Glutamatergic neuron (in vitro differentiated cells): ENCODE measurements at regions not wholly inside any gene's neighbourhood (a gene's known extent, or its start where the extent isn't known, plus 50 kb on each side); places are given as distances from the start of the nearest gene placed in this dataset.
"Not testable (repeated sequence)": the region's sequence is repeated elsewhere in the genome, so short reads cannot be mapped to it uniquely, and the experiment has no call there.

Experiments
- DNase-seq: peaks from one replicate; pipeline ENCODE4 v3.0.0; 2022
- H3K27ac Mint-ChIP-seq: one replicate; pipeline ENCODE4 v1.8.0; 2020; ENCODE audit warnings: mild to moderate bottlenecking, mixed read lengths, inconsistent platforms; ENCODE audit not compliant: unreplicated experiment
- H3K27me3 Mint-ChIP-seq: one replicate; pipeline ENCODE4 v1.8.0; 2020; ENCODE audit warnings: mild to moderate bottlenecking, moderate library complexity, mixed read lengths, inconsistent platforms; ENCODE audit not compliant: unreplicated experiment
- H3K36me3 Mint-ChIP-seq: one replicate; pipeline ENCODE4 v1.8.0; 2020; ENCODE audit warnings: mild to moderate bottlenecking, mixed read lengths, inconsistent platforms; ENCODE audit not compliant: unreplicated experiment
- H3K4me1 Mint-ChIP-seq: one replicate; pipeline ENCODE4 v1.8.0; 2020; ENCODE audit warnings: mild to moderate bottlenecking, low read depth, mixed read lengths, inconsistent platforms; ENCODE audit not compliant: unreplicated experiment
- H3K4me3 Mint-ChIP-seq: one replicate; pipeline ENCODE4 v1.8.0; 2020; ENCODE audit warnings: mild to moderate bottlenecking, mixed read lengths, inconsistent platforms; ENCODE audit not compliant: unreplicated experiment
- H3K9me3 Mint-ChIP-seq: one replicate; pipeline ENCODE4 v1.8.0; 2020; ENCODE audit warnings: mild to moderate bottlenecking, moderate library complexity, mixed read lengths, inconsistent platforms; ENCODE audit not compliant: unreplicated experiment
- TF ChIP-seq, protein P1 (sequence below): fragments of 200-600 bp; sonication (generic); IDR thresholded peaks from one replicate; pipeline ENCODE4 v1.5.0; 2021; ENCODE audit not compliant: partially characterized antibody, unreplicated experiment

DNA sequence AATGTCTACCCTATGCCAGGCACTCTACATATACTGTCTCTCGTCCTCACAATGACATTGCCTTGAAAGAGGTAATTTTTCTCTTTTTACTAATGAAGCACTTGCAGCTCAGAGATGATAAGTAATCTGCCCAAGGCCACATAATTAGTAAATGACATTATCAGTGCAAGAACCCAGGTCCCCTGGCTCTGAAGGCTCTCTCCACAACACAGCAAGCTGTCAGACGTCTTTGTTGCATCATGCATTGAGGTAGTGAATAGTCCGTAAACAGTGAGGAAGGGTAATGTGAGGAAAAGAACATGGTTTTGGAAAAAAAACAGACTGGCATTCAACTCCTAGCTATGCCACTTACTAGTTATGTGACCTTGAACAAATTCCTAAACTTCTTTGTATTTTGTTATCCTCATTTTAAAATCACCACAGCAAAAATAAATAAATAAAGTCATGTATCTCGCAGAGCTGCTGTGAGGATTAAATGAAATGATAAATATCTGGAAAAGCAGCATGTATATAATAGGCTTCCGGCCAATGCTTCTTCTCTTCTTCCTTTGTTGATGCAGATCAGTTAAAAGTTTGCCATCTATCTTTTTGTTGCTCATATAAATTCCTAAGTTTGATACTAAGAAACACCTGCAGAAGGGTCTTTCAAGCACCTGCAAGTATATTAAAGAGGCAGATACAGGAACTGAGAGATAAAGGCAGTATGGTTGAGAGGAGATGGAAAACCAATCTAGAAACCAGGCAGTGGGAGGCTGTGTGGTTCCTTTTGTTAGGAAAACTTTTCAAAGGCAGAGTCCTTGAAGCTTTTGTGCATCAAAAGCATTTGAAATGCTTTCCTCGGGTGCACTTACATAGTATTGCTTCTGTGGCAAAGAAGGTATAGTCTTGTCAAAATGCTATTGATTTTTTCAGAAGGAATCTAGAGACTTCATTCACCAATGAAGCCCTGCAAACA, 82.8 kb downstream of the BTG1 start:
- Mint-ChIP-seq H3K4me3 (no peak overlapping the region), H3K4me1 (peaks cover 2% of the 10 kb centered on the region), H3K27me3 (no peaks in the 10 kb centered on the region), H3K36me3 (no peaks in the 10 kb centered on the region), H3K9me3 (no peaks in the 10 kb centered on the region), H3K27ac (no peak overlapping the region)
- no peak for DNase-seq
- TF ChIP-seq, protein P1, sequence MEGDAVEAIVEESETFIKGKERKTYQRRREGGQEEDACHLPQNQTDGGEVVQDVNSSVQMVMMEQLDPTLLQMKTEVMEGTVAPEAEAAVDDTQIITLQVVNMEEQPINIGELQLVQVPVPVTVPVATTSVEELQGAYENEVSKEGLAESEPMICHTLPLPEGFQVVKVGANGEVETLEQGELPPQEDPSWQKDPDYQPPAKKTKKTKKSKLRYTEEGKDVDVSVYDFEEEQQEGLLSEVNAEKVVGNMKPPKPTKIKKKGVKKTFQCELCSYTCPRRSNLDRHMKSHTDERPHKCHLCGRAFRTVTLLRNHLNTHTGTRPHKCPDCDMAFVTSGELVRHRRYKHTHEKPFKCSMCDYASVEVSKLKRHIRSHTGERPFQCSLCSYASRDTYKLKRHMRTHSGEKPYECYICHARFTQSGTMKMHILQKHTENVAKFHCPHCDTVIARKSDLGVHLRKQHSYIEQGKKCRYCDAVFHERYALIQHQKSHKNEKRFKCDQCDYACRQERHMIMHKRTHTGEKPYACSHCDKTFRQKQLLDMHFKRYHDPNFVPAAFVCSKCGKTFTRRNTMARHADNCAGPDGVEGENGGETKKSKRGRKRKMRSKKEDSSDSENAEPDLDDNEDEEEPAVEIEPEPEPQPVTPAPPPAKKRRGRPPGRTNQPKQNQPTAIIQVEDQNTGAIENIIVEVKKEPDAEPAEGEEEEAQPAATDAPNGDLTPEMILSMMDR: no peak

DNA sequence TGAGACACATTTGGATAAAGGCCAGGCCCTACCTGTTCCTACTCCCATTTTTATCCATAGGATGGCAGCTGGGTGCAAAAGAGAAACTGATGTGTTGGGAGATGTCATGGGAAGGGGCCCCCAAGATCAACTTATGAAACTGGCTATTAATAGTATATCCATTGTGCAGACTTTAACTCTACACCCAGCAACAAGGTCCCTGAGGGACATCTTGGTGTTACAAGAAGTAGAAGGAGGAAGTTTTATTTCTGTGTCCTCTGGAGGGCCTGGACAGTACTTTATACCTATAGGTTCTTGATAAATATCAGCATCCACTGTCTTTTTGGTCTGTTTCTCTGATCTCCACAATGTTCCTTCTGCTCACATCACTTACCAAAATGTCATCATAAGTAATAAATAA, 84.6 kb downstream of the BTG1 start:
- no peaks in the 10 kb centered on the region for H3K27me3 Mint-ChIP-seq

DNA sequence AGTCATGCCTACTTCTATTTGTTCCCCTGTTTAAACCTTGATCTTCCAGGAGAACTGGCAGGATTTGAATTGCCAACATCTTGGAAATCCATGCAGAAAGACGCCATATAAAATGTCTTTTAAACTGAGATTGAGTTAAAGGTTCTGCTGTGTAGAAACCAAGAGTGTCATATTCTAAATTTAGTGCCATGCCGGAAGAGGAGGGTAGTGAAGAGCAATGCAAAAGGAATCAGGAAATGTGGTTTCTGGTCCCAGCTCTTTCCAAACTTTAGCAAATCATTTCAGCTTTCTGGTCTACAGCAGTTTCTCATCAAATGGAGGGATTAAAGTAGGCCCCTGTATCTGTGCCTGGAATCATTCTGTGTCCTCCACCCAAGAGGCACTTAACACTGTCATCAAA, 85.7 kb downstream of the BTG1 start:
- Mint-ChIP-seq H3K27ac (no peak overlapping the region), H3K4me1 (peaks cover 2% of the 10 kb centered on the region), H3K36me3 (no peaks in the 10 kb centered on the region), H3K27me3 (no peaks in the 10 kb centered on the region), H3K4me3 (no peak overlapping the region), H3K9me3 (no peaks in the 10 kb centered on the region)
- DNase-seq: no peak
- TF ChIP-seq, protein P1: no peak

More for the DNA sequence above, 84.6 kb downstream of the BTG1 start:
- H3K27ac Mint-ChIP-seq: no peak overlapping the region
- no peak for DNase-seq
- H3K36me3 Mint-ChIP-seq: no peaks in the 10 kb centered on the region
- peaks cover 2% of the 10 kb centered on the region for H3K4me1 Mint-ChIP-seq
- TF ChIP-seq, protein P1: no peak
- no peak overlapping the region for H3K4me3 Mint-ChIP-seq
- H3K9me3 Mint-ChIP-seq: no peaks in the 10 kb centered on the region

DNA sequence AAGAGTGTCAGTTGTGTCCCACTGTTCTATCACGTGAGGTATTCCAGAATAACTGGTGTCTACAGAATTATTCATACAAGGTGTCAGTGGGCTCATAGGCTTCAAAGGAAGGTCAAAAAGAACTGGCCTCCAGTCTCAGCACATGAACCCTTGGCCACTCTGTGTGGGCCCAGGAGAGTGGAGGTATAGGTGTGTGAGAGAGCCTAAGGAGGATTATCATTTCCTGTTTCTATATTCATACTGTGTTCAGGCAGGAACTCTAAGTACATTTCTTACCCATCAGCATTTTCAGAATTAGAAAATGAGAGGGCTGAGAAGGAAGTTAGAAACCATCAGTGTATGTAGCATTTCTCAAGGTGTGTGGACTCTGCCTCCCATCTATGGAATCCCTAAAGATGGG, 87.0 kb downstream of the BTG1 start:
- no peak for DNase-seq
- Mint-ChIP-seq H3K27ac (no peak overlapping the region), H3K4me1 (peaks cover 2% of the 10 kb centered on the region), H3K27me3 (no peaks in the 10 kb centered on the region), H3K36me3 (no peaks in the 10 kb centered on the region), H3K9me3 (no peaks in the 10 kb centered on the region), H3K4me3 (no peak overlapping the region)
- TF ChIP-seq, protein P1: no peak

DNA sequence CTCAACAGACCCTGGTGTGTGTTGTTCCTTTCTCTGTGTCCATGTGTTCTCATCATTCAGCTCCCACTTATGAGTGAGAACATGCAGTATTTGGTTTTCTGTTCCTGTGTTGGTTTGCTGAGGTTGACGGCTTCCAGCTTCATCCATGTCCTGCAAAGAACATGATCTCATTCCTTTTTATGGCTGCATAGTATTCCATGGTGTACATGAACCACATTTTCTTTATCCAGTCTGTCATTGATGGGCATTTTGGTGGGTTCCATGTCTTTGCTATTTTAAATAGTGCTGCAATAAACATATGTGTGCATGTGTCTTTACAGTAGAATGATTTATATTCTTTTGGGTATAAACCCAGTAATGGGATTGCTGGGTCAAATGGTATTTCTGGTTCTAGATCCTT, 88.9 kb downstream of the BTG1 start:
- not testable (repeated sequence) for H3K4me3 Mint-ChIP-seq, H3K9me3 Mint-ChIP-seq, H3K4me1 Mint-ChIP-seq, H3K27ac Mint-ChIP-seq, DNase-seq, H3K27me3 Mint-ChIP-seq, H3K36me3 Mint-ChIP-seq
